ENCODE measurements at regions not wholly inside any gene's neighbourhood (a gene's known extent, or its start where the extent isn't known, plus 50 kb on each side); places are given as distances from the start of the nearest gene placed in this dataset.

- CTCF ChIA-PET: no interaction called here
- no peaks in the 10 kb centered on the region for H3K36me3 ChIP-seq (ENCODE audit: control insufficient read depth in 2 of 2, insufficient read depth in 1 of 2, low read length in 2 of 2)
- no peak overlapping the region for H3K4me3 ChIP-seq (ENCODE audit: low read depth, low read length)
- no peak for TF ChIP-seq ZBTB8A (tag by site-specific recombination; IDR thresholded peaks at IDR 0.05)
- TF ChIP-seq, protein P1, sequence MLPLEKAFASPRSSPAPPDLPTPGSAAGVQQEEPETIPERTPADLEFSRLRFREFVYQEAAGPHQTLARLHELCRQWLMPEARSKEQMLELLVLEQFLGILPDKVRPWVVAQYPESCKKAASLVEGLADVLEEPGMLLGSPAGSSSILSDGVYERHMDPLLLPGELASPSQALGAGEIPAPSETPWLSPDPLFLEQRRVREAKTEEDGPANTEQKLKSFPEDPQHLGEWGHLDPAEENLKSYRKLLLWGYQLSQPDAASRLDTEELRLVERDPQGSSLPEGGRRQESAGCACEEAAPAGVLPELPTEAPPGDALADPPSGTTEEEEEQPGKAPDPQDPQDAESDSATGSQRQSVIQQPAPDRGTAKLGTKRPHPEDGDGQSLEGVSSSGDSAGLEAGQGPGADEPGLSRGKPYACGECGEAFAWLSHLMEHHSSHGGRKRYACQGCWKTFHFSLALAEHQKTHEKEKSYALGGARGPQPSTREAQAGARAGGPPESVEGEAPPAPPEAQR (tag by site-specific recombination; IDR thresholded peaks at IDR 0.05): no peak
- no peak for TF ChIP-seq ZNF223 (tag by site-specific recombination; IDR thresholded peaks at IDR 0.05)
- TF ChIP-seq ZNF184 (tag by site-specific recombination; IDR thresholded peaks at IDR 0.05): no peak
- TF ChIP-seq HOXA7 (CRISPR knock-in tag; IDR thresholded peaks at IDR 0.05; ENCODE audit: borderline replicate concordance): no peak
- no peak for TF ChIP-seq ZNF155 (tag by site-specific recombination; IDR thresholded peaks at IDR 0.05)
- no peak for TF ChIP-seq ZNF2 (tag by site-specific recombination; IDR thresholded peaks at IDR 0.05)
- POLR2A ChIA-PET: no interaction called here
- no peak overlapping the region for H3K27ac ChIP-seq (ENCODE audit: extremely low read depth, low read depth, low read length)
- H3K9me3 ChIP-seq (ENCODE audit: control insufficient read depth, insufficient read depth, low read depth, low read length): no peaks in the 10 kb centered on the region
- H3K4me1 ChIP-seq (ENCODE audit: control insufficient read depth, insufficient read depth, low read length): no peaks in the 10 kb centered on the region
Measured at GRCh38 chr14:43155924-43156323, 1351.2 kb downstream of the FSCB start.

DNA sequence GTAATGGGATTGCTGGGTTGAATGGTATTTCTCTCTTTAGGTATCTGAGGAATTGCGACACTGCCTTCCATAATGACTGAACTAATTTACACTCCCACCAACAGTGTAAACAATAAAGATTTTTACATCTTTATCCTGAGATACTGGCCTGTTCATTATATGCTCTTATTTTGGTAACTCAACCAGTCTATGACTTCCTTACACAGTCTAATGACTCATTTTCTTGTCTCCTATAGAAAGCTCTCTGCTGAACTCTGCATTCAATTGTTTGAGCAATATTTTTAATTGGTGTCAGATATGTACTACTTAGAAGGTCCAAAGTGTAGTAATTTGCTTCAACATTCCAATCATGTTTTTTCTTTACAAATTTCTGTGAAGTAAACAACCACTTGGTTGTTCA lies 1351.8 kb downstream of the FSCB start:
- no peaks in the 10 kb centered on the region for H3K36me3 ChIP-seq (ENCODE audit: control insufficient read depth in 2 of 2, insufficient read depth in 1 of 2, low read length in 2 of 2)
- POLR2A ChIA-PET: no interaction called here
- no peaks in the 10 kb centered on the region for H3K9me3 ChIP-seq (ENCODE audit: control insufficient read depth, insufficient read depth, low read depth, low read length)
- no peak overlapping the region for H3K4me3 ChIP-seq (ENCODE audit: low read depth, low read length)
- H3K4me1 ChIP-seq (ENCODE audit: control insufficient read depth, insufficient read depth, low read length): no peaks in the 10 kb centered on the region
- TF ChIP-seq, protein P2, sequence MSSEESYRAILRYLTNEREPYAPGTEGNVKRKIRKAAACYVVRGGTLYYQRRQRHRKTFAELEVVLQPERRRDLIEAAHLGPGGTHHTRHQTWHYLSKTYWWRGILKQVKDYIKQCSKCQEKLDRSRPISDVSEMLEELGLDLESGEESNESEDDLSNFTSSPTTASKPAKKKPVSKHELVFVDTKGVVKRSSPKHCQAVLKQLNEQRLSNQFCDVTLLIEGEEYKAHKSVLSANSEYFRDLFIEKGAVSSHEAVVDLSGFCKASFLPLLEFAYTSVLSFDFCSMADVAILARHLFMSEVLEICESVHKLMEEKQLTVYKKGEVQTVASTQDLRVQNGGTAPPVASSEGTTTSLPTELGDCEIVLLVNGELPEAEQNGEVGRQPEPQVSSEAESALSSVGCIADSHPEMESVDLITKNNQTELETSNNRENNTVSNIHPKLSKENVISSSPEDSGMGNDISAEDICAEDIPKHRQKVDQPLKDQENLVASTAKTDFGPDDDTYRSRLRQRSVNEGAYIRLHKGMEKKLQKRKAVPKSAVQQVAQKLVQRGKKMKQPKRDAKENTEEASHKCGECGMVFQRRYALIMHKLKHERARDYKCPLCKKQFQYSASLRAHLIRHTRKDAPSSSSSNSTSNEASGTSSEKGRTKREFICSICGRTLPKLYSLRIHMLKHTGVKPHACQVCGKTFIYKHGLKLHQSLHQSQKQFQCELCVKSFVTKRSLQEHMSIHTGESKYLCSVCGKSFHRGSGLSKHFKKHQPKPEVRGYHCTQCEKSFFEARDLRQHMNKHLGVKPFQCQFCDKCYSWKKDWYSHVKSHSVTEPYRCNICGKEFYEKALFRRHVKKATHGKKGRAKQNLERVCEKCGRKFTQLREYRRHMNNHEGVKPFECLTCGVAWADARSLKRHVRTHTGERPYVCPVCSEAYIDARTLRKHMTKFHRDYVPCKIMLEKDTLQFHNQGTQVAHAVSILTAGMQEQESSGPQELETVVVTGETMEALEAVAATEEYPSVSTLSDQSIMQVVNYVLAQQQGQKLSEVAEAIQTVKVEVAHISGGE (tag by site-specific recombination; conservative IDR thresholded peaks at IDR 0.05; ENCODE audit: low read depth): no peak
- TF ChIP-seq, protein P3, sequence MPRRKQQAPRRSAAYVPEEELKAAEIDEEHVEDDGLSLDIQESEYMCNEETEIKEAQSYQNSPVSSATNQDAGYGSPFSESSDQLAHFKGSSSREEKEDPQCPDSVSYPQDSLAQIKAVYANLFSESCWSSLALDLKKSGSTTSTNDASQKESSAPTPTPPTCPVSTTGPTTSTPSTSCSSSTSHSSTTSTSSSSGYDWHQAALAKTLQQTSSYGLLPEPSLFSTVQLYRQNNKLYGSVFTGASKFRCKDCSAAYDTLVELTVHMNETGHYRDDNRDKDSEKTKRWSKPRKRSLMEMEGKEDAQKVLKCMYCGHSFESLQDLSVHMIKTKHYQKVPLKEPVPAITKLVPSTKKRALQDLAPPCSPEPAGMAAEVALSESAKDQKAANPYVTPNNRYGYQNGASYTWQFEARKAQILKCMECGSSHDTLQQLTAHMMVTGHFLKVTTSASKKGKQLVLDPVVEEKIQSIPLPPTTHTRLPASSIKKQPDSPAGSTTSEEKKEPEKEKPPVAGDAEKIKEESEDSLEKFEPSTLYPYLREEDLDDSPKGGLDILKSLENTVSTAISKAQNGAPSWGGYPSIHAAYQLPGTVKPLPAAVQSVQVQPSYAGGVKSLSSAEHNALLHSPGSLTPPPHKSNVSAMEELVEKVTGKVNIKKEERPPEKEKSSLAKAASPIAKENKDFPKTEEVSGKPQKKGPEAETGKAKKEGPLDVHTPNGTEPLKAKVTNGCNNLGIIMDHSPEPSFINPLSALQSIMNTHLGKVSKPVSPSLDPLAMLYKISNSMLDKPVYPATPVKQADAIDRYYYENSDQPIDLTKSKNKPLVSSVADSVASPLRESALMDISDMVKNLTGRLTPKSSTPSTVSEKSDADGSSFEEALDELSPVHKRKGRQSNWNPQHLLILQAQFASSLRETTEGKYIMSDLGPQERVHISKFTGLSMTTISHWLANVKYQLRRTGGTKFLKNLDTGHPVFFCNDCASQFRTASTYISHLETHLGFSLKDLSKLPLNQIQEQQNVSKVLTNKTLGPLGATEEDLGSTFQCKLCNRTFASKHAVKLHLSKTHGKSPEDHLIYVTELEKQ (tag by site-specific recombination; IDR thresholded peaks at IDR 0.05; ENCODE audit: borderline replicate concordance): no peak
- no peak for TF ChIP-seq ZNF221 (tag by site-specific recombination; IDR thresholded peaks at IDR 0.05; ENCODE audit: borderline replicate concordance)
- TF ChIP-seq SCRT2 (tag by site-specific recombination; IDR thresholded peaks at IDR 0.05): no peak
- TF ChIP-seq ZNF169 (tag by site-specific recombination; IDR thresholded peaks at IDR 0.05): no peak
- TF ChIP-seq ZNF266 (tag by site-specific recombination; IDR thresholded peaks at IDR 0.05; ENCODE audit: low read depth): no peak
- TF ChIP-seq MEIS1 (CRISPR knock-in tag; IDR thresholded peaks at IDR 0.05; ENCODE audit: borderline replicate concordance): no peak
- no peak for TF ChIP-seq ZNF2 (tag by site-specific recombination; IDR thresholded peaks at IDR 0.05)
- no peak for TF ChIP-seq ZNF112 (tag by site-specific recombination; IDR thresholded peaks at IDR 0.05)
- TF ChIP-seq ZNF501 (tag by site-specific recombination; IDR thresholded peaks at IDR 0.05): no peak
- TF ChIP-seq ZNF768 (tag by site-specific recombination; IDR thresholded peaks at IDR 0.05): no peak
- TF ChIP-seq ZNF133 (tag by site-specific recombination; IDR thresholded peaks at IDR 0.05): no peak
- no peak for TF ChIP-seq ZNF664 (tag by site-specific recombination; IDR thresholded peaks at IDR 0.05)
- no peak for TF ChIP-seq ZNF785 (tag by site-specific recombination; IDR thresholded peaks at IDR 0.05)
- no peak for TF ChIP-seq ZNF792 (tag by site-specific recombination; IDR thresholded peaks at IDR 0.05)
- TF ChIP-seq KLF16 (tag by site-specific recombination; IDR thresholded peaks at IDR 0.05): no peak
- H3K27ac ChIP-seq (ENCODE audit: extremely low read depth, low read depth, low read length): no peak overlapping the region
- CTCF ChIA-PET: no interaction called here

Measured in HEK293 (cell line).